DOHH2 (cell line): ENCODE measurements at regions not wholly inside any gene's neighbourhood (a gene's known extent, or its start where the extent isn't known, plus 50 kb on each side); places are given as distances from the start of the nearest gene placed in this dataset.

Experiments used
- H3F3A ChIP-seq: fragments of 200-600 bp; sonication (generic), shearing (Covaris generic); 2 replicates; pipeline ENCODE4 v1.6.0; 2016; ENCODE audit warnings: antibody characterized with exemption, mild to moderate bottlenecking; ENCODE audit not compliant: control insufficient read depth, insufficient read depth
- H3K27ac ChIP-seq: fragments of 200-600 bp; sonication (generic); 2 replicates; pipeline ENCODE4 v1.5.1; 2014; ENCODE audit warnings: low read depth, mild to moderate bottlenecking, low read length, moderate library complexity
- H3K27me3 ChIP-seq: fragments of 200-600 bp; sonication (generic); 2 replicates; pipeline ENCODE4 v1.6.1; 2014; ENCODE audit warnings: mild to moderate bottlenecking, low read length, mixed read lengths; ENCODE audit not compliant: control insufficient read depth
- H3K36me3 ChIP-seq: fragments of 200-600 bp; sonication (generic); 2 replicates; pipeline ENCODE4 v1.6.1; 2014; ENCODE audit warnings: mild to moderate bottlenecking, low read length, moderate library complexity, mixed read lengths; ENCODE audit not compliant: control insufficient read depth
- H3K4me1 ChIP-seq: fragments of 200-600 bp; sonication (generic); 2 replicates; pipeline ENCODE4 v1.6.1; 2014; ENCODE audit warnings: mild to moderate bottlenecking, low read length, mixed read lengths; ENCODE audit not compliant: control insufficient read depth
- H3K4me2 ChIP-seq: fragments of 200-600 bp; sonication (generic); 2 replicates; pipeline ENCODE4 v1.6.0; 2014; ENCODE audit warnings: mild to moderate bottlenecking, low read length, moderate library complexity
- H3K4me3 ChIP-seq: fragments of 200-600 bp; sonication (generic); 2 replicates; pipeline ENCODE4 v1.5.1; 2014; ENCODE audit warnings: mild to moderate bottlenecking, low read length, mixed read lengths
- H3K79me2 ChIP-seq: fragments of 200-600 bp; sonication (generic); 2 replicates; pipeline ENCODE4 v1.6.1; 2014; ENCODE audit warnings: mild to moderate bottlenecking, low read length, mixed read lengths; ENCODE audit not compliant: control insufficient read depth
- H3K9me2 ChIP-seq: fragments of 200-600 bp; sonication (generic); replicated peaks from 2 replicates; pipeline ENCODE4 v1.6.1; 2014; ENCODE audit warnings: mild to moderate bottlenecking, low read length, mixed read lengths; ENCODE audit not compliant: control insufficient read depth
- H3K9me3 ChIP-seq: fragments of 200-600 bp; sonication (generic); 2 replicates; pipeline ENCODE4 v1.6.1; 2014; ENCODE audit warnings: antibody characterized with exemption, low read length, mixed read lengths; ENCODE audit not compliant: control insufficient read depth, insufficient read depth
- H4K20me1 ChIP-seq: fragments of 200-600 bp; sonication (generic); 2 replicates; pipeline ENCODE4 v1.6.0; 2014; ENCODE audit warnings: low read depth, mild to moderate bottlenecking, antibody characterized with exemption, low read length, moderate library complexity; ENCODE audit not compliant: control insufficient read depth, insufficient read depth
- EZH2phosphoT487 ChIP-seq: fragments of 200-600 bp; sonication (generic); IDR thresholded peaks from 2 replicates; pipeline ENCODE4 v1.6.1; 2017; ENCODE audit warnings: borderline replicate concordance, mild to moderate bottlenecking, antibody characterized with exemption, low read length, moderate library complexity, mixed read lengths
- TF ChIP-seq, protein P1 (sequence below): fragments of 200-600 bp; sonication (generic); IDR thresholded peaks from one replicate; pipeline ENCODE4 v1.5.1; 2014; ENCODE audit warnings: antibody characterized with exemption, mild to moderate bottlenecking, low read depth, low read length; ENCODE audit not compliant: poor library complexity, severe bottlenecking

DNA sequence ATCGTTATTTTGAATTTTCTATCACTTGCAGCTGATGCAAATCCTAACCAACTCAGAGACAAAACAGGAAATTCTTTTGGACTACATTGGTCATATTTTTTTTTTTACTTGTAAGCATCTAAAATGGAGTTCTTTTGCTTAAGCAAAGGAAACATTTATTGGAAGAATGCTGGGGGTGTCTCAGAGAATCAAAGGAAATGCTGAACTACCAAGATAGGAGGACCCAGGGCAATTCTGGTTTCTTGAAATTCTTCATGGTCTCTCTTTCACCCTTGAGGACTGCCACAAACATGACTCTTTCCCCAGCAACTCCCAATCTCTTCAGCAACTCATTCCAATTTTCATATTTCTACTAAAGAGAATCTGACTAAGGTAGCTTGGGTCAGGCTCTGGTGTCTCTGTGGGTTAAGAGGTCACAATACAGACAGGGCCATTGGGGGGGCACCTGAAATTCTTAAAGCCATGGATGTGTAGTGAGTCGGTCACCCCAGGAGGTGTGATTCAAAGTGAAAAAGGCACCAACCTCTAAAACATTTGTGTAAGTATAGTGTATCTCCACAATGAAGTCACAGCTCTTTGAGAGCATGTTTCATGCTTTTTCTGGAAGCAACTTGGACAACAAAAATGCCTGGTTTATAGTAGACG is 171.1 kb upstream of the FGGY start:
- Histone ChIP-seq H3K9me2 (no peaks in the 10 kb centered on the region), H3K27ac (no peak overlapping the region), H3K79me2 (no peaks in the 10 kb centered on the region), H3K27me3 (no peaks in the 10 kb centered on the region), H3K4me2 (no peak overlapping the region), H3K4me1 (no peaks in the 10 kb centered on the region), H3K9me3 (no peaks in the 10 kb centered on the region), H3K36me3 (no peaks in the 10 kb centered on the region), H3K4me3 (no peak overlapping the region), H4K20me1 (no peaks in the 10 kb centered on the region), H3F3A (no peaks in the 10 kb centered on the region)
- TF ChIP-seq, protein P1, sequence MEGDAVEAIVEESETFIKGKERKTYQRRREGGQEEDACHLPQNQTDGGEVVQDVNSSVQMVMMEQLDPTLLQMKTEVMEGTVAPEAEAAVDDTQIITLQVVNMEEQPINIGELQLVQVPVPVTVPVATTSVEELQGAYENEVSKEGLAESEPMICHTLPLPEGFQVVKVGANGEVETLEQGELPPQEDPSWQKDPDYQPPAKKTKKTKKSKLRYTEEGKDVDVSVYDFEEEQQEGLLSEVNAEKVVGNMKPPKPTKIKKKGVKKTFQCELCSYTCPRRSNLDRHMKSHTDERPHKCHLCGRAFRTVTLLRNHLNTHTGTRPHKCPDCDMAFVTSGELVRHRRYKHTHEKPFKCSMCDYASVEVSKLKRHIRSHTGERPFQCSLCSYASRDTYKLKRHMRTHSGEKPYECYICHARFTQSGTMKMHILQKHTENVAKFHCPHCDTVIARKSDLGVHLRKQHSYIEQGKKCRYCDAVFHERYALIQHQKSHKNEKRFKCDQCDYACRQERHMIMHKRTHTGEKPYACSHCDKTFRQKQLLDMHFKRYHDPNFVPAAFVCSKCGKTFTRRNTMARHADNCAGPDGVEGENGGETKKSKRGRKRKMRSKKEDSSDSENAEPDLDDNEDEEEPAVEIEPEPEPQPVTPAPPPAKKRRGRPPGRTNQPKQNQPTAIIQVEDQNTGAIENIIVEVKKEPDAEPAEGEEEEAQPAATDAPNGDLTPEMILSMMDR, result no peak
- no peak for TF ChIP-seq EZH2phosphoT487

DNA sequence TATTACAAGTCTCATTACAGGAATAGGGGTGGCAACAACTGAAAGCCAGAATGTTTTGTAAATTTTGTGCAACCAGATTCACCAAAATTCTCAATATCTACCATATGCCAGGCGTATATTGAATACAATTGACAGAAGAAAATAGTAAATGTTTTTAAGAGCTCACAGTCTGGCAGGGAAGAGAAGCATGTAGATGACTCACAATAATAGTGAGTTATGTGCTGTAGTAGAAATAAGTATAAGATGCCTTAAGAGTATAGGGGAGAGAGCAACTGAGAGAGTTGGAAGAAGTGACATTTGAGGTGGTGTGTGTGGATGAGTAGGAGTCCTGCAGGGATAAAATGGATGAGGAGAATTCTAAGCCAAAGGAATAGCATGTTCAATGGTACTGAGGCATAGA is 170.5 kb upstream of the FGGY start:
- Histone ChIP-seq H3K9me2 (no peaks in the 10 kb centered on the region), H3K9me3 (no peaks in the 10 kb centered on the region), H3K79me2 (no peaks in the 10 kb centered on the region), H3K4me3 (no peak overlapping the region), H3K4me2 (no peak overlapping the region), H3K27ac (no peak overlapping the region), H3K27me3 (no peaks in the 10 kb centered on the region), H3K36me3 (no peaks in the 10 kb centered on the region), H4K20me1 (no peaks in the 10 kb centered on the region), H3K4me1 (no peaks in the 10 kb centered on the region), H3F3A (no peaks in the 10 kb centered on the region)
- TF ChIP-seq, protein P1, result no peak

DNA sequence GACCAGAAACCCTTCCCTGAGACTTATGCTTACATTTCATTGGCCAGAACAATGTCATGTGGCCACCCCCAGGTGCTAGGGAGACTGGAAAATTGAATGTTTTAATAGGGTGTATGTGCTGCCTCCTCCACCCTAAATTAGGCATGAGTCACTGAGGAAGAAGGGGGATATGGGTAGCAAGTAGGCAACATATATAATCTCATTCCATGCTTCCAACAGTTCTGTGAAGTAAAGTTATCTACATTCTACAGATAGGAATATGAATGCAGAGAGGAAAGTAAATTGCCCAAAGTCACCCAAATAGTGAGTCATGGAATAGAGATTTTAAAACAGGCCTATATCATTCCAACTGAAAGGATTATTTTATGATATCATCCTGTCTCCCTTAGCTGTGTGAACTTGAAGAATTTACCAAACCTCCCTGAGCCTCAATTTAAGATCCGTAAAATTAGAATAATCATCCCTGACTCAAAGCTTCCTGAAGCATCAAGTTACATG is 168.6 kb upstream of the FGGY start:
- Histone ChIP-seq H3K9me2 (no peaks in the 10 kb centered on the region), H3K27me3 (no peaks in the 10 kb centered on the region), H3K9me3 (no peaks in the 10 kb centered on the region), H3K4me1 (no peaks in the 10 kb centered on the region), H3F3A (no peaks in the 10 kb centered on the region), H3K36me3 (no peaks in the 10 kb centered on the region), H3K4me2 (no peak overlapping the region), H4K20me1 (no peaks in the 10 kb centered on the region), H3K27ac (no peak overlapping the region), H3K79me2 (no peaks in the 10 kb centered on the region), H3K4me3 (no peak overlapping the region)
- TF ChIP-seq, protein P1, result no peak
- TF ChIP-seq EZH2phosphoT487, result no peak
